GM19463 (cell line): ENCODE measurements at regions not wholly inside any gene's neighbourhood (a gene's known extent, or its start where the extent isn't known, plus 50 kb on each side); places are given as distances from the start of the nearest gene placed in this dataset.

Source experiments
- ATAC-seq: cut with Tn5 transposase; IDR thresholded peaks from one replicate; pipeline ENCODE4 v1.9.1; 2021; ENCODE audit warnings: mild to moderate bottlenecking, moderate library complexity; ENCODE audit not compliant: unreplicated experiment

- ATAC-seq = no peak
These were observed 100.2 kb upstream of the CASZ1 start for GRCh38 chr1:10896673-10897072.

- ATAC-seq = no peak
These were observed 101.0 kb upstream of the CASZ1 start for GRCh38 chr1:10897321-10897980.

- no peak for ATAC-seq
These were observed 101.7 kb upstream of the CASZ1 start for GRCh38 chr1:10897981-10898728.

- ATAC-seq = no peak
These were observed 102.5 kb upstream of the CASZ1 start for GRCh38 chr1:10898921-10899320.

- ATAC-seq = no peak
These were observed 103.2 kb upstream of the CASZ1 start for GRCh38 chr1:10899490-10900250.

GRCh38 chr1:10900251-10900651, 103.8 kb upstream of the CASZ1 start:
- no peak for ATAC-seq

GRCh38 chr1:10900691-10901090, 104.2 kb upstream of the CASZ1 start:
- no peak for ATAC-seq

- ATAC-seq = no peak
These were observed 104.8 kb upstream of the CASZ1 start for GRCh38 chr1:10901091-10901890.

- ATAC-seq = no peak
These were observed 105.7 kb upstream of the CASZ1 start for GRCh38 chr1:10901891-10902805.

- no peak for ATAC-seq
These were observed 107.0 kb upstream of the CASZ1 start for GRCh38 chr1:10903421-10903820.

- ATAC-seq = no peak
These were observed 107.4 kb upstream of the CASZ1 start for GRCh38 chr1:10903821-10904220.

- ATAC-seq = no peak
These were observed 107.8 kb upstream of the TARDBP start for GRCh38 chr1:10904396-10905358.

- no peak for ATAC-seq
These were observed 106.4 kb upstream of the TARDBP start for GRCh38 chr1:10905841-10906655.

GRCh38 chr1:10906866-10907519, 105.5 kb upstream of the TARDBP start:
- no peak for ATAC-seq

- no peak for ATAC-seq
These were observed 104.2 kb upstream of the TARDBP start for GRCh38 chr1:10908266-10908665.

- no peak for ATAC-seq
These were observed 102.5 kb upstream of the TARDBP start for GRCh38 chr1:10909697-10910680.
